Panc1 (cell line): ENCODE measurements at regions not wholly inside any gene's neighbourhood (a gene's known extent, or its start where the extent isn't known, plus 50 kb on each side); places are given as distances from the start of the nearest gene placed in this dataset.

ENCODE experiments used
- ATAC-seq: fragments of 200-7000 bp; cut with Tn5 transposase; 2 replicates; pipeline ENCODE4 v1.9.1; 2020; ENCODE audit warnings: mild to moderate bottlenecking, moderate library complexity
- BruUV-seq: library from RNA; stranded (reverse); fragments of 400-500 nt; replicated peaks from 2 replicates; lab custom pipeline; 2021; lab: Mats Ljungman, UMichigan
- CTCF ChIA-PET: fragments of 300-600 bp; sonication (Branson Sonifier 250); formaldehyde crosslinking; loops from one replicate; lab custom pipeline; 2022; ENCODE audit warnings: antibody characterized with exemption; lab: Charles Lee
- POLR2A ChIA-PET: fragments of 300-600 bp; sonication (Branson Sonifier 250); formaldehyde crosslinking; loops from one replicate; lab custom pipeline; 2022; ENCODE audit warnings: antibody characterized with exemption; lab: Charles Lee
- DNase-seq: peaks from one replicate; pipeline ENCODE4 v3.0.0-alpha.2; 2010; ENCODE audit warnings: low read depth, low spot score
- H3K27ac ChIP-seq: 2 replicates; pipeline ENCODE4 v1.5.1; 2011; ENCODE audit warnings: mild to moderate bottlenecking, low read length, inconsistent platforms
- H3K27me3 ChIP-seq: fragments of 200-500 bp; sonication (Bioruptor generic); 2 replicates; pipeline ENCODE4 v1.6.0; 2014; ENCODE audit warnings: low read length, inconsistent platforms; ENCODE audit not compliant: control insufficient read depth, insufficient read depth
- H3K36me3 ChIP-seq: fragments of 200-500 bp; sonication (Bioruptor generic); 2 replicates; pipeline ENCODE4 v1.5.1; 2014; ENCODE audit warnings: inconsistent platforms, mild to moderate bottlenecking, low read length, moderate library complexity; ENCODE audit not compliant: control insufficient read depth, insufficient read depth
- H3K4me1 ChIP-seq: 2 replicates; pipeline ENCODE4 v1.5.1; 2011; ENCODE audit warnings: inconsistent platforms, mild to moderate bottlenecking, low read length, moderate library complexity; ENCODE audit not compliant: control insufficient read depth, insufficient read depth
- H3K4me3 ChIP-seq, 2 experiments: 2 replicates each; pipeline ENCODE4 v1.5.1; 2011 to 2012; ENCODE audit warnings: low read depth in 2 of 2, low read length in 2 of 2, mild to moderate bottlenecking in 2 of 2, inconsistent platforms in 1 of 2, moderate library complexity in 1 of 2
- H3K9me3 ChIP-seq: fragments of 200-500 bp; sonication (Bioruptor generic); 2 replicates; pipeline ENCODE4 v1.5.1; 2014; ENCODE audit warnings: low read depth, mild to moderate bottlenecking, inconsistent platforms, low read length, moderate library complexity; ENCODE audit not compliant: control insufficient read depth, insufficient read depth
- POLR2AphosphoS5 ChIP-seq: IDR thresholded peaks from 2 replicates; pipeline ENCODE4 v1.6.1; 2012; ENCODE audit warnings: mild to moderate bottlenecking, low read depth, low read length, moderate library complexity
- SIN3A ChIP-seq: IDR thresholded peaks from 2 replicates; pipeline ENCODE4 v1.6.1; 2012; ENCODE audit warnings: low read depth, mild to moderate bottlenecking, low read length, moderate library complexity, borderline replicate concordance; ENCODE audit not compliant: insufficient read depth
- TCF7L2 ChIP-seq: IDR thresholded peaks from 2 replicates; pipeline ENCODE4 v1.6.1; 2011; ENCODE audit warnings: mild to moderate bottlenecking, low read depth, low read length, inconsistent platforms
- in situ Hi-C: cut with HindIII; loops from 2 replicates; pipeline ENCODE4 v1.10.0; 2016; ENCODE audit warnings: low sequenced_read_pairs, low pct_unique_long_range_greater_than_20kb
- intact Hi-C: fragments of 100-400 bp; cut with micrococcal nuclease; formaldehyde crosslinking; loops from one replicate; pipeline ENCODE4 v1.10.0; 2022; ENCODE audit not compliant: unreplicated experiment
- TF ChIP-seq, protein P1 (sequence below), 2 experiments: IDR thresholded peaks; 2 replicates each; pipeline ENCODE4 v1.6.1; 2011 to 2012; ENCODE audit warnings: low read depth in 2 of 2, control low read depth in 1 of 2, low read length in 1 of 2, mild to moderate bottlenecking in 1 of 2, moderate library complexity in 1 of 2; ENCODE audit not compliant: insufficient read depth in 1 of 2
- TF ChIP-seq, protein P2 (sequence below): fragments of 450-650 bp; IDR thresholded peaks from 2 replicates; pipeline ENCODE4 v1.5.1; 2017; ENCODE audit warnings: mild to moderate bottlenecking

DNA sequence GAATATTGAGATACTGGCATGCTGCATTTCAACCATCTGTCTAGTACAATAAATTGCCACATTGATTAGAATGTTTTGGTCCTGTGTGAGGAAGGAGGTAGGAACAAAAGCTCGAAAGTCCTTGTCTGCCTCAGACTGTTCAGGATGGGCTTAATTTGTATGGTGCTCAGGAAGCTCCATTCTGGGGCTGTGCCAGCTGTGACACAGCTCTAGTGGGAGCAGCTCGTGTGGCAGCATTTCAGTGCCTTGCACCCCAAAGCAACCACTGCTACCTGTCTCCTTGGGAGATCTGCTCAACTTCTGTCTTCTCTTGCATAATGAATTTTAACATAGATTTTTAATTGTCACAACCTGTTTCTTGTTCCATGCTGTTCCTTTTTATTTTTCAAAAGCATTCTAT, 144.4 kb upstream of the THUMPD2 start:
- no peak overlapping the region for H3K4me3 ChIP-seq
- no peaks in the 10 kb centered on the region for H3K4me1 ChIP-seq
- in situ Hi-C loops (no loop called here), intact Hi-C loops (no loop called here)
- POLR2A ChIA-PET = no interaction called here
- no peaks in the 10 kb centered on the region for H3K27me3 ChIP-seq
- BruUV-seq = no TSS peak
- no peaks in the 10 kb centered on the region for H3K9me3 ChIP-seq
- CTCF ChIA-PET = no interaction called here
- ATAC-seq = no peak
- no peak for DNase-seq
- no peak for TF ChIP-seq SIN3A
- TF ChIP-seq TCF7L2 = no peak
- H3K27ac ChIP-seq = no peak overlapping the region
- H3K36me3 ChIP-seq = no peaks in the 10 kb centered on the region

DNA sequence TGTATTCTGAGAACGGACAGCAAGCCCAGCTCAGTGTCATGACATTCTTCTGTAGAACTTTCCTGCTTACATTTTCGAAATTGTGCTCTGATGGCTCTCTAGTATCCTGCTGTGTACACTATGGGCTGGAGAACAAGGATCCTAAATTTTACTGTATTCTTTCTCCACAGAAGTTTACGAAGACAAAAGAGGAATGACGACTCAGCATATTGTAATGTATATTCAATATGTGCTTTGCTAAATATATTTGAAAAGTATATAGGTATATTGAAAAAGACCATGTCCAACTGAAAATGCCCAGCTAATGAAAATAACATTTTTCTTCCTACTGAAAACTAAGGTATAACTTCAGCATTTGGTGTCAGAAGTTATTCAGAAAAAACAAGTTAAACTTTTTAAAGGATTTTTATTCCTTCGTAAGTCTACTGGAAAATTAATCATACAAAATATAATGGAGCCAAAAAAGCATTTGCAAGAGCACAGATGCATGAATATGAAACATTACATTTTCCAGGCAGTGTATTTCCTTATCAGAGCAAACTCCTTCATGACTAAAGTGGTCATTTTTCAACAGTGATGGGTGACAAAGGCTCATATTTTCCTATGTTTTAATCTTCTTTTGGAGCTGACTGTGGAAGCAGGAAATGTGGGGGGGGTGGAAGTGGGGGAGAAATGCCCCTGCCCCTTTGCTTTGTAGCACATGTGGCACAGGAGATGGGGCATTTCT, 143.8 kb upstream of the THUMPD2 start:
- Histone ChIP-seq H3K27ac (no peak overlapping the region), H3K4me1 (no peaks in the 10 kb centered on the region), H3K9me3 (no peaks in the 10 kb centered on the region), H3K36me3 (no peaks in the 10 kb centered on the region), H3K27me3 (no peaks in the 10 kb centered on the region), H3K4me3 (no peak overlapping the region)
- intact Hi-C loops = no loop called here
- POLR2A ChIA-PET = no interaction called here
- TF ChIP-seq POLR2AphosphoS5 (no peak), TCF7L2 (no peak), SIN3A (no peak)
- TF ChIP-seq, protein P1, sequence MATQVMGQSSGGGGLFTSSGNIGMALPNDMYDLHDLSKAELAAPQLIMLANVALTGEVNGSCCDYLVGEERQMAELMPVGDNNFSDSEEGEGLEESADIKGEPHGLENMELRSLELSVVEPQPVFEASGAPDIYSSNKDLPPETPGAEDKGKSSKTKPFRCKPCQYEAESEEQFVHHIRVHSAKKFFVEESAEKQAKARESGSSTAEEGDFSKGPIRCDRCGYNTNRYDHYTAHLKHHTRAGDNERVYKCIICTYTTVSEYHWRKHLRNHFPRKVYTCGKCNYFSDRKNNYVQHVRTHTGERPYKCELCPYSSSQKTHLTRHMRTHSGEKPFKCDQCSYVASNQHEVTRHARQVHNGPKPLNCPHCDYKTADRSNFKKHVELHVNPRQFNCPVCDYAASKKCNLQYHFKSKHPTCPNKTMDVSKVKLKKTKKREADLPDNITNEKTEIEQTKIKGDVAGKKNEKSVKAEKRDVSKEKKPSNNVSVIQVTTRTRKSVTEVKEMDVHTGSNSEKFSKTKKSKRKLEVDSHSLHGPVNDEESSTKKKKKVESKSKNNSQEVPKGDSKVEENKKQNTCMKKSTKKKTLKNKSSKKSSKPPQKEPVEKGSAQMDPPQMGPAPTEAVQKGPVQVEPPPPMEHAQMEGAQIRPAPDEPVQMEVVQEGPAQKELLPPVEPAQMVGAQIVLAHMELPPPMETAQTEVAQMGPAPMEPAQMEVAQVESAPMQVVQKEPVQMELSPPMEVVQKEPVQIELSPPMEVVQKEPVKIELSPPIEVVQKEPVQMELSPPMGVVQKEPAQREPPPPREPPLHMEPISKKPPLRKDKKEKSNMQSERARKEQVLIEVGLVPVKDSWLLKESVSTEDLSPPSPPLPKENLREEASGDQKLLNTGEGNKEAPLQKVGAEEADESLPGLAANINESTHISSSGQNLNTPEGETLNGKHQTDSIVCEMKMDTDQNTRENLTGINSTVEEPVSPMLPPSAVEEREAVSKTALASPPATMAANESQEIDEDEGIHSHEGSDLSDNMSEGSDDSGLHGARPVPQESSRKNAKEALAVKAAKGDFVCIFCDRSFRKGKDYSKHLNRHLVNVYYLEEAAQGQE (IDR thresholded peaks at IDR 0.05; ENCODE audit: insufficient read depth in 1 of 2, low read depth in 2 of 2, low read length in 1 of 2) = no peak
- TF ChIP-seq, protein P2, sequence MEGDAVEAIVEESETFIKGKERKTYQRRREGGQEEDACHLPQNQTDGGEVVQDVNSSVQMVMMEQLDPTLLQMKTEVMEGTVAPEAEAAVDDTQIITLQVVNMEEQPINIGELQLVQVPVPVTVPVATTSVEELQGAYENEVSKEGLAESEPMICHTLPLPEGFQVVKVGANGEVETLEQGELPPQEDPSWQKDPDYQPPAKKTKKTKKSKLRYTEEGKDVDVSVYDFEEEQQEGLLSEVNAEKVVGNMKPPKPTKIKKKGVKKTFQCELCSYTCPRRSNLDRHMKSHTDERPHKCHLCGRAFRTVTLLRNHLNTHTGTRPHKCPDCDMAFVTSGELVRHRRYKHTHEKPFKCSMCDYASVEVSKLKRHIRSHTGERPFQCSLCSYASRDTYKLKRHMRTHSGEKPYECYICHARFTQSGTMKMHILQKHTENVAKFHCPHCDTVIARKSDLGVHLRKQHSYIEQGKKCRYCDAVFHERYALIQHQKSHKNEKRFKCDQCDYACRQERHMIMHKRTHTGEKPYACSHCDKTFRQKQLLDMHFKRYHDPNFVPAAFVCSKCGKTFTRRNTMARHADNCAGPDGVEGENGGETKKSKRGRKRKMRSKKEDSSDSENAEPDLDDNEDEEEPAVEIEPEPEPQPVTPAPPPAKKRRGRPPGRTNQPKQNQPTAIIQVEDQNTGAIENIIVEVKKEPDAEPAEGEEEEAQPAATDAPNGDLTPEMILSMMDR = no peak
- DNase-seq = no peak
- no peak for ATAC-seq
- BruUV-seq = no TSS peak
- in situ Hi-C loops = no loop called here
- CTCF ChIA-PET = no interaction called here

DNA sequence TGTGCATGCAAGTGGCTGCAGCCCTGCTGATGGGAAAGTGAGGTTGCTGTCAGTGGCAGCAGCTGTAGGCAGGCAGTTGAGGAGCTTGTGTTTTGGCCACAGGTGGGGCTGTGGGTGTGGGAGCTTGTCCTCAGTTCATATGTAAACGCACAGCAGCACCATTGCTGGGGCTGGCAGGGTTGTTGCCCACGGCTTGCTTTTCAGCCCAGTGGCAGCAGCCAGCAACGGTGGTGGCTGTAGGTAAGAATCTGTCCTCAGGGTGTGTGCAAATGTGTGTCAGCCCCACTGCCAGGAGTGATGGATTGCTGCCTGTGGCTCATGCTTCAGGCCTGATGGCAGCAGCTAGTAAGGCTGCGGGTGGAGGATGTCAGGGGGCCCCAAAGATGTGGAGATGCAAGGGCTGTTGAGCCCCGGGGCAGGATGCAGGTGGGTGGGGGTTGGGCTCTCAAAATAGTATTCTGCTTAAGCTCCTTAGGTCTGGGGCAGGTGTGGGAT, 141.3 kb upstream of the THUMPD2 start:
- Histone ChIP-seq H3K36me3 (no peaks in the 10 kb centered on the region), H3K27ac (no peak overlapping the region), H3K9me3 (no peaks in the 10 kb centered on the region), H3K27me3 (no peaks in the 10 kb centered on the region), H3K4me1 (no peaks in the 10 kb centered on the region), H3K4me3 (no peak overlapping the region)
- intact Hi-C loops (no loop called here), in situ Hi-C loops (no loop called here)
- ChIA-PET POLR2A (no interaction called here), CTCF (no interaction called here)
- no TSS peak for BruUV-seq
- ATAC-seq (no peak), DNase-seq (no peak)
- TF ChIP-seq, protein P1 (IDR thresholded peaks at IDR 0.05; ENCODE audit: insufficient read depth in 1 of 2, low read depth in 2 of 2, low read length in 1 of 2) = no peak
- no peak for TF ChIP-seq TCF7L2
- no peak for TF ChIP-seq SIN3A
- TF ChIP-seq, protein P2 = no peak
- TF ChIP-seq POLR2AphosphoS5 = no peak
